Upper lobe of left lung (tissue), 6 donors: ENCODE measurements at regions not wholly inside any gene's neighbourhood (a gene's known extent, or its start where the extent isn't known, plus 50 kb on each side); places are given as distances from the start of the nearest gene placed in this dataset.

Experiments
- ATAC-seq, 2 donors: fragments of 200-7000 bp; cut with Tn5 transposase; one replicate each; pipeline ENCODE4 v1.9.1; 2022; ENCODE audit warnings: mild to moderate bottlenecking in 2 of 2, moderate library complexity in 2 of 2; ENCODE audit not compliant: low FRiP score in 2 of 2
- DNase-seq, 2 donors: peaks; one replicate each; pipeline ENCODE4 v3.0.0-alpha.2; 2019 to 2020
- H3K27ac ChIP-seq, 4 donors: fragments of 200-600 bp; sonication (generic); one replicate each; pipeline ENCODE4 v1.5.1; 2016 to 2019
- H3K27me3 ChIP-seq, 4 donors: fragments of 200-600 bp; sonication (generic); one replicate each; pipeline ENCODE4 v1.5.1; 2017 to 2019
- H3K36me3 ChIP-seq, 4 donors: fragments of 200-600 bp; sonication (generic); one replicate each; pipeline ENCODE4 v1.5.1; 2016 to 2019
- H3K4me1 ChIP-seq, 4 donors: fragments of 200-600 bp; sonication (generic); one replicate each; pipeline ENCODE4 v1.5.1; 2018 to 2019
- H3K4me3 ChIP-seq, 4 donors: fragments of 200-600 bp; sonication (generic); one replicate each; pipeline ENCODE4 v1.5.1; 2017 to 2019; ENCODE audit warnings: mild to moderate bottlenecking in 2 of 4, moderate library complexity in 1 of 4
- H3K9me3 ChIP-seq, 4 donors: fragments of 200-600 bp; sonication (generic); one replicate each; pipeline ENCODE4 v1.5.1; 2018 to 2019
- CTCF ChIP-seq, 6 experiments: fragments of 450-650 bp in 4 of 6; fragments of 200-600 bp in 2 of 6; sonication (generic) in 2 of 6; IDR thresholded peaks; one replicate each; pipeline ENCODE4 v1.5.1; 2016 to 2019; ENCODE audit warnings: antibody characterized with exemption in 6 of 6
- EP300 ChIP-seq, 4 donors: sonication (generic); formaldehyde crosslinking; IDR thresholded peaks; one replicate each; pipeline ENCODE4 v1.5.1; 2017; ENCODE audit warnings: antibody characterized with exemption in 4 of 4, control low read depth in 2 of 4
- POLR2A ChIP-seq, 4 donors: fragments of 450-650 bp; IDR thresholded peaks; one replicate each; pipeline ENCODE4 v1.5.1; 2016 to 2017; ENCODE audit warnings: antibody characterized with exemption in 4 of 4, mild to moderate bottlenecking in 2 of 4
- POLR2AphosphoS5 ChIP-seq, 2 donors: sonication (generic); formaldehyde crosslinking; IDR thresholded peaks; one replicate each; pipeline ENCODE4 v1.5.1; 2017; ENCODE audit warnings: antibody characterized with exemption in 2 of 2
- WGBS, 2 donors: methylation state at CpG; one replicate each; pipeline ENCODE4 v1.1.5; 2017 to 2018; 5-methylcytosine and 5-hydroxymethylcytosine counted together
- donor health status: DM: no; HTN: no; CAD: no; lungs with moderate emphysema.
- donor health status: DM: no; HTN: yes; CAD: no; lungs with severe emphysema.

GRCh38 chr7:152528612-152529011 is 92.8 kb upstream of the KMT2C start:
- WGBS, 2 donors, result 62 to 64% methylated on average over 6 of the region's 6 CpGs
- DNase-seq, result no peak
- TF ChIP-seq EP300 (IDR thresholded peaks at IDR 0.05), result no peak
- no peak for TF ChIP-seq CTCF (IDR thresholded peaks at IDR 0.05)
- no peak for TF ChIP-seq POLR2AphosphoS5 (IDR thresholded peaks at IDR 0.05)
- no peak for TF ChIP-seq POLR2A (IDR thresholded peaks at IDR 0.05)

GRCh38 chr7:152527610-152528032 is 91.8 kb upstream of the KMT2C start:
- no peak for DNase-seq
- 54 to 67% methylated on average over 7 of the region's 7 CpGs for WGBS, 2 donors

More at GRCh38 chr7:152528612-152529011, 92.8 kb upstream of the KMT2C start:
- Histone ChIP-seq H3K27ac (no peak overlapping the region), H3K27me3 (no peaks in the 10 kb centered on the region), H3K36me3 (no peaks in the 10 kb centered on the region), H3K4me1 (no peaks in the 10 kb centered on the region), H3K9me3 (no peaks in the 10 kb centered on the region), H3K4me3 (no peak overlapping the region)
- ATAC-seq, result no peak

GRCh38 chr7:152523916-152524315 is 88.1 kb upstream of the KMT2C start:
- no peak for TF ChIP-seq EP300 (IDR thresholded peaks at IDR 0.05)
- TF ChIP-seq POLR2A (IDR thresholded peaks at IDR 0.05), result no peak
- TF ChIP-seq CTCF (IDR thresholded peaks at IDR 0.05), result no peak
- TF ChIP-seq POLR2AphosphoS5 (IDR thresholded peaks at IDR 0.05), result no peak
- no peak overlapping the region for H3K27ac ChIP-seq
- H3K9me3 ChIP-seq, result peaks cover 0 to 11% (median 3%) of the 10 kb centered on the region in 4 donors
- ATAC-seq, result no peak
- H3K27me3 ChIP-seq, result no peaks in the 10 kb centered on the region
- no peaks in the 10 kb centered on the region for H3K36me3 ChIP-seq
- H3K4me1 ChIP-seq, result peaks cover 0 to 16% (median 6%) of the 10 kb centered on the region in 4 donors
- WGBS, 2 donors, result 86 to 92% methylated on average over 13 to 14 of the region's 14 CpGs
- H3K4me3 ChIP-seq, result no peak overlapping the region
- peak in 1 of 2 donors; percentile 23 for DNase-seq

More at GRCh38 chr7:152527610-152528032, 91.8 kb upstream of the KMT2C start:
- Histone ChIP-seq H3K36me3 (no peaks in the 10 kb centered on the region), H3K4me3 (no peak overlapping the region), H3K9me3 (no peaks in the 10 kb centered on the region), H3K27ac (no peak overlapping the region), H3K4me1 (peaks cover 0 to 5% (median 2%) of the 10 kb centered on the region in 4 donors), H3K27me3 (no peaks in the 10 kb centered on the region)
- TF ChIP-seq CTCF (IDR thresholded peaks at IDR 0.05), result no peak
- TF ChIP-seq POLR2A (IDR thresholded peaks at IDR 0.05), result no peak
- TF ChIP-seq EP300 (IDR thresholded peaks at IDR 0.05), result no peak
- no peak for TF ChIP-seq POLR2AphosphoS5 (IDR thresholded peaks at IDR 0.05)
- ATAC-seq, result peak in 1 of 2 donors; percentile 54

GRCh38 chr7:152522571-152523067 is 86.8 kb upstream of the KMT2C start:
- Histone ChIP-seq H3K4me1 (peaks cover 0 to 16% (median 6%) of the 10 kb centered on the region in 4 donors), H3K36me3 (no peaks in the 10 kb centered on the region), H3K4me3 (peak overlapping the region in 3 of 4 donors; percentile 9 to 29 (median 23)), H3K27me3 (no peaks in the 10 kb centered on the region), H3K27ac (no peak overlapping the region), H3K9me3 (peaks cover 0 to 11% (median 3%) of the 10 kb centered on the region in 4 donors)
- 7 to 8% methylated on average over 8 to 10 of the region's 10 CpGs for WGBS, 2 donors
- DNase-seq (no peak), ATAC-seq (peak in 1 of 2 donors; percentile 21)
- TF ChIP-seq EP300 (IDR thresholded peaks at IDR 0.05) (no peak), POLR2AphosphoS5 (IDR thresholded peaks at IDR 0.05) (no peak)

- Histone ChIP-seq H3K4me1 (peaks cover 0 to 16% (median 6%) of the 10 kb centered on the region in 4 donors), H3K36me3 (no peaks in the 10 kb centered on the region), H3K9me3 (peaks cover 0 to 11% (median 3%) of the 10 kb centered on the region in 4 donors), H3K27ac (no peak overlapping the region), H3K27me3 (no peaks in the 10 kb centered on the region), H3K4me3 (no peak overlapping the region)
- no peak for TF ChIP-seq POLR2A (IDR thresholded peaks at IDR 0.05)
- TF ChIP-seq CTCF (IDR thresholded peaks at IDR 0.05), result no peak
- no peak for TF ChIP-seq POLR2AphosphoS5 (IDR thresholded peaks at IDR 0.05)
- no peak for TF ChIP-seq EP300 (IDR thresholded peaks at IDR 0.05)
- peak in 1 of 2 donors; percentile 76 for ATAC-seq
- WGBS, 2 donors, result 61 to 73% methylated on average over 8 to 11 of the region's 11 CpGs
- DNase-seq, result peak in 1 of 2 donors; percentile 20
These were observed 85.9 kb upstream of the KMT2C start for GRCh38 chr7:152521420-152522337.
